Kasumi-1 (cell line): ENCODE measurements at regions not wholly inside any gene's neighbourhood (a gene's known extent, or its start where the extent isn't known, plus 50 kb on each side); places are given as distances from the start of the nearest gene placed in this dataset.

Source experiments
- DNase-seq, 2 experiments: peaks; one replicate each; lab custom pipeline; 2025; lab: John Stamatoyannopoulos, UW

DNA sequence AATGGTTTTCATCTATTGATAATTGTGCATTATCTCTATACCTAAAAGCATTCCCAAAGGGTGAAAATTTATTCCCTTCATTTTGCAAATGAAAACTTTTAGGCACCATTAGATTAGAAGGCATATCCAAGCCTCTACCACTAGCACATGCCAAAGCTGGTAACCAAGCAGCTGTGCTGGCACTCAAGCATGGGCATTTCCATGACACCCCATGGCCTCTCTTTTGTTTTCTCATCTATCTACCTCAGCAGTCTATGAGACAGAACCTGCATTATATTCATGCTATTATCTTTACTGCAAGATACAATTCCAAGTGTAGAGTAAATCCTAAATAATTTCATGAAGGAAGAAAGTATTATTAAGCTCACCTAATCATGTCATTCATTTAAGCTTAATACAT, 334.3 kb upstream of the LRRC7 start:
- no peak for DNase-seq

DNA sequence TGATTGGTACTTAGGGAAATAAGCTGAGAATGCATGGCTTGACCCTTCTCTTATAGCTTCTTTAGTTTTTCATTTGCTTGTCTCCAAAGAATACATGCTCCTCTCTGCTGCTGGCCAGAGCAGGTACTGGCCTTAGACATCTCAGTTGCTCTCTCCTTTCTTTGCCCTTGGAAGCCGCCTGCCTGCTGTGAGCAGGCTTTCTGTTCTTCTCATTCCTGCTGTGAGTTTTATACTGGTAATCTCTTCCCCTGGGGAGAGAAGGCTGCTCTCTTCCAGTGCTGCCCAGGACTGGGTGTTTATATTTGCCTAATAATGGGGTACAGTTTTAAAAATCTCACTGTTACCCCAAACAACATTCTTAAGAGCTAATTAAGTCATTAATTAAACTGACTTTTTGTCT, 323.5 kb upstream of the LRRC7 start:
- no peak for DNase-seq

DNA sequence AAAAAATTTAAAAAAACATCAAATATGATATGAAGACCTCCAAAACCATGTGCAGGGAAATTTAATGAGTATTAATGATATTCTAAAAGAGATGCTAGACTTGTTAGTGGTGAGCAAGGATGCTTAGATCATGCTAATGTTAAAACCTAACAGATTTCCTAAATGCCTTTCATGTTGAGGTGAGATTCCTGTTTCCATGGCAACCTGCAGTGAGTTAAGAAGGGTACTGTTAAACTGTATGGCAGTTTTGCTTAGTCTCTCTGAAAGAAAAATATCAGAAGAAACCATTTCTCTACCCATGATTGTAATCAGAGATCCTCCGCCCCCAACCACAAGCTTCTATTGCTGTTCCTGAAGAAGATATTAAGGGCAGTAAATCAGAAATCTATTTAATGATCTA, 321.6 kb upstream of the LRRC7 start:
- DNase-seq = no peak

DNA sequence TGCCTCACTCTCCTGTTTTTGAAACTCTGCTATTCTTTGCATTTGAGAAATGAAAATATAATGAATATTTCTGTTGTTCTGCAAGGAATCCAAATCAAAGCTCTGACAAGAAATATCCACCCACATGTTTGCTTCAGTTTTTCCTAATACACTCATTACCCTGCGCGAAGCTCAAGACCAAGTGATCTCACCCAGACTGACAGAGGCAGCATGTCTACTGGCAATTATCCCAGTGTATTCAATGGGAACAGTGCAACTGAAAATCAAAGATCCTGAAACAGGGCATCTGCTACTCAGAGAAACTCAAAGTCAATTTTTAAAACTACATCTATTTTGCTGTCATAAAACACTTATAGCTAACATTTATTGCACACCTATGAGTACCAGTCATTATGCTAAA, 321.0 kb upstream of the LRRC7 start:
- no peak for DNase-seq

DNA sequence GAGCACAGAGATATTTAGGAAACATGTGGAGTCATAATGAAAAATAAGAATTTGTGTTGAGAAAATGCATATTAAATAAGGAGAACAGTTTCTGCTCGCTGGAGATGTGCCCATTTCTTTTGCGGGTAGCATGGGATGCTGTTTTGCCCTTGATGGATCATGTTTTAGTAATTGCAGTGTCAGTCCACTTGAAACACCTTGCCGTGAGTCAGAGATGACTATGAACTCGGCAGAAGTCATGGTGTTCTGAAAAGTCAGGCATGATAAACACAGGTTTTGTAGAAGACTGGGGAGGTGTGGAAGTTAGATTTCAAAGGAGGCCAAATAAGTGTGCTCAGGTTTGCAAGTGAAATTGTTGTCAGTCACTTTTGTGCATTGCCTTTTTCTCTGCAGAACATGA, 315.0 kb upstream of the LRRC7 start:
- no peak for DNase-seq

DNA sequence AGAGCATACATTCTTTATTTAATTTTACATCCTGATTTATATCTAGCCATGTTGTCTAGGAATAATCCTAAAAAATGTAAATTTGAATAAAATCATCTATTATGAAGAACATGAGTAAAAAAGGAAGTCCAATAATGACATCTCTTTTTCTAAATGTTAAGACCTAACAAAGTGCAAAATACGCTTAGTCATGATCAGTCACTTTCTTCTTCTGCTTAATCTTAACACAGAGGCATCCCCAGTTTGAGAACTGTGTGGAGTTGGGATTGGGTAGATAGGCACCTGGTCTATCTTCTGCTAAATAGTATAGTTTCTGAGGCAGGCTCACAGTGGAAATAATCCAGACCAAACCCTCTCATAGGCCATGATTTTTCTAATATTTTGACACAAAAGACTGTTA, 311.7 kb upstream of the LRRC7 start:
- DNase-seq = no peak

DNA sequence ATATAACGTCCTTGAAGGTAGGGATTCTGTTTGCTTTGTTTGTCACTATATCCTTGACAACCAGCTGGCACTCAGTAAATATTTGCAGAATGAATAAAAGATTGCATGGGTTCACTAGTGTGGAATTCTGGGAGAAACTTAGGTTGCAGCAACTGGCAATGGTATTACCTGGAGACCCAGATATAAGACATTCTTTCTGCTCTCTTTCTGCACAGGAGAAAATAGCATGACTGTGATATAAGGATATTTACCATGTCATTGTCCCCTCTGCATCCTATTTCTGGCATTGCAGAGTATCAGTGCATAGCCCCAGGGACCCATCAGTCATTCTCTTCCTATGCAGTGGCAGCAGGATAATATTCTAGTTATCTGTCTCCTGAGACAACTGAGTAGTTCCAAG, 308.9 kb upstream of the LRRC7 start:
- no peak for DNase-seq

DNA sequence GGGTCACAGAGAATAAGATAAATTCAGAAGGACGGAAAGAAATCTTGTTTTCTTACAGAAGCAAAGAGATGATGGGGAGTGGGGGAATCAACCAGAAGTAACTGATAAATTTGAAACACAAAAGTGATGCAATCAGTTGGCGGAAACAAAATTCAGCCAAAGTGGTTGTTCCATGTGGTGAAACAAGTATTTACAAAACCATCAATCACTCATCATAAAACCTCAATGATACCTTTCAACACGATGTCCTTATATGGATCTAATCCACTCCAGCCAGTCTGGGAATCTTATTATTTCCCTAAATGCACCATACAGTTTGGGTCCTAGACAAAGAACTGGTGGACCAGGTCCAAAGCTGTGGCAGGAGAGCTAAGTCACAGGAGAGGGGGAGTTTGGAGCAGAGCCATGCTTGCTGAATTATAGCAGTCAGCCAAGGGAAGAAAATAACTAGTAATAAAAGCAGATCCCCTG, 303.8 kb upstream of the LRRC7 start:
- no peak for DNase-seq

DNA sequence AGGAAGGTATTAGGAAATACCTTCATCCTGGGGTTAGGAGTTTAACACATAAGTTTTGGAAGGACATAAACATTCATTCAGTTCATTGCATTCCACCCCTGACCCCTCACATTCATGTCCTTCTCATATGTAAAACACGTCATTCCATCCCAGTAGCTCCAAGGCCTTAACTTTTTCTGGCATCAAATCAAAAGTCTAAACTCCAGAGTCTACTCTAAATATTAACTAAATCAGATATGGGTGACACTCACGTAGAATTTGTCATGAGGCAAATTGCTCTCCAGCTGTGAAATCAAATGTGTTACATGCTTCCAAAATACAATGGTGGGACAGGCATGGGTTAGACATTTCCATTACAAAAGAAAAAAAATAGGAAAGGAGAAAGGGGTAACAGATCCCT, 298.2 kb upstream of the LRRC7 start:
- DNase-seq = no peak

DNA sequence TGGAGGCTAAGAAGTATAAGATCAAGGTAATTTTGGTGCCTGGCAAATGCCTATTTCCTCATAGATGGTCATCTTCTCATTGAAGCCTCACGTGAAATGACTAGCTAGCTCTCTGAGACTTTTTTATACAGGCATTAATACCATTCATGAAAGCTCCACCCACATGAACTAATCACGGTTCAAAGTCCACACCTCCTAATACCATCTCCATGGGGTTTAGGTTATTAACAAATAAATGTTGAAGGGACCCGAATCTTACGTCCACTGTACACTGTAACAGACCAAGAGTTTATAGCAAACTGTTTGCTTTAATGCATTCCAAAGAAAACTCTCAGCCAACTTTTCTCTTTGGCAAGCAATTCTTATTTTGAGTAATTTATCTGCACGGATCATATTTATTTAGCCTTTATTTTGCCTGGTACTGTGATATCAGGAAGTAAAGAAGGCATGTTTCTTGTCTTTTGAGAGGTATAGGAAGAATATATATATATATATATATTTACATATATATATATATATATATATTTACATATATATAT, 296.1 kb upstream of the LRRC7 start:
- no peak for DNase-seq

DNA sequence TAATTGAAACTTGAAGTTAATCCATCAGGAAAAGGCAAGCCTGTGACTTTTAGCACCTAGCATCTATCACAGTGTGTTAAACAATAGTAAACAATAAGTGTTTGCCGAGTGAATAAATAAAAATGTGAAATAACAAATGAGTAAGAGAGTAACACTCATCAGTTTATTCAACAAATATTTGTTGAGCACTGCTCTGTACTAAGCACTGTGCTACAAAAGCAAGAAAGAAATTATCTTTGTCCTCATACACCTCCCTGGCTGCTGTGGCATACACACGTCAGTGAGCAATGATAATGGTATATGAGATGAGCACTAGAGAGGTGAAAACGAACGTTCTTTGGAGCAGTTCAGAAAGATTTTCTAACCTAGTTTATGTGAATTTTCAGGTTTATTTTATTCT, 295.0 kb upstream of the LRRC7 start:
- no peak for DNase-seq

DNA sequence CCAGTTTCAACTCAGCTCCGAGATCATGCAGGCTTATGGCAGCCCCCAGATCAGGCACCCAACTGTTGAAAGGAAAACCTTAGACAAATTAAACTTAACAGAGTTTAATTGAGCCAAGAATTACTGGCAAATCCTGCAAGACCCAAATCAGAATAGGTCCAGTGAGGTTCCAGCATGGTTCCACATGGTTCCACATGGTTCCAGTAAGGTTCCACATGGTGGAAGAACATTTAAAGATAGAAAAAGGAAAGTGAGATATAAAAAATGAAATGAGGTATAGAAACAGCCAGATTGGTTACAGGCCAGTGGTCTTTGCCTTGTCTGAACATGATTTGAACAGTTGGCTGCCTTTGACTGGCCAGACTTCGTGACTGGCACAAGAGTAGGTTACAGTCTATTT, 288.8 kb upstream of the LRRC7 start:
- DNase-seq = no peak

DNA sequence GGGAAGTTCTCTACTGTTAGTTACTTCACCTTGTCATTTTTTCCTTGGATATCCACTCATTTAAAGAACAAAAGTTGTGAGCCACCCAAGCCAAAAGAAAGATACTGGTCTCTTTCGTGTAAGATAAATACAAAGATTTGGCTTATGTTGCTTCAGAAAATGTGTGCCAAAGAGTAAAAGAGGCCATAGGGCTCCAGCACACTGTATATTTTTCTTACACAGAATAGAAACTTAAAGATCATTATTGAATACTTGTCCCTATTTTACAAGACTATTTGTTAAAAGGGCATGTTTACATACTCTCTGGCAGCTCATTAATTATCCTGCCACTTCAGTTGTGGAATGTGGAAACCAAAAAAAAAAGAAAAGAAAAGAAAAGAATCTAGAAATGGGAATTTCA, 284.2 kb upstream of the LRRC7 start:
- no peak for DNase-seq

DNA sequence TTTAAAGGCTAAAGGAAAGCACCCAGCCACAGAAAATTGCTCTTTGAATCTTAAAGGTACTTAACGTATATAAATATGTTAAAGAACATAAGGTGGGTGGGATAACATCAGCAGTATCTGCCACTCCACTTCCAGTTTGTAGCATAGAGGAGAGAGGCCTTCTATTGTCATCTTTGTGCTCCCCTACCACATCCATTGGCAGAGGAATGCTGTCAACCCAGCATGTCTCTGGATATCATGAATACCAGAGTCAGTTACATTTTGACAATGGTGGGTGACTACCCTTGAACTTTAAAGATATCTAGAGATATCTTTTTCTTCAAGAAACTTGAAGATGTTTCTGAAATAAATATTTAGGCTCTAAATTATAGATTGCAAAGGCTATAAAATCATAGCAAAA, 283.2 kb upstream of the LRRC7 start:
- no peak for DNase-seq

DNA sequence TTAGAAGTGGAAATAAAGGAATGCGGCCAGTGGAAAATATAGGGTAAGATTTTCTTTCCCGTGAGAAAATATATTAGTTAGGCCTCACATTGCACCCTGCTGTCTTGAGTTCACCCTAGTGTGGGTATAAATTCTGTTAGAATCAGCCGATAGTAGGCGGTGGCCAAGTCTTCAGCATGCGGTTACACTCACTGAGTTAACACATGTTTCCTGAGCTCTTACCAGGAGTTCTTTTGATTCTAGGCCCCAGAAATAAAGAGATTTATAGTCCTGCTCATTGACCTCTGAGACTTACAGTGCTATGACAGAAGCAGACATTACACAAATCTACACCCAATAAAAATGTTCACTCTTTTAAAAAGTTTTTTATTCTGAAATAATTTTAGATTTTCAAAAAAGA, 279.3 kb upstream of the LRRC7 start:
- DNase-seq = no peak

DNA sequence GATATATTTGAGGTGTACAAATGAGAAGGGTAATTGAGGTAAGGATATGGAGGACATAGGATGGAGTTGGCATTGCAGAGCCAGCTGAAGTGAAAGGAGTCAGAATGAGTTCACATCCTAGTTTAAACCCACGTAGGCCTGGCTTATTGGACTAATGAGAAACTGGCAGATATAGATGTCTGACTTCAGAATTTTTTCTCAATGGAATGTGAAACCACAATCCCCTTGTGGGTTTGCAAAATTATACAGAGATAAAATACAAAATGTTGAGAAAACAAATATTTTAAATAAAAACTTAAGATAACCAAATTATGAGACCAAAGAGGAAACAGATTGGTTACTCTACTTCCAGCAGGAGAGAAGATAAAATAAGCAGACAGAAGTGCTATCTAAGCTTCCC, 277.4 kb upstream of the LRRC7 start:
- no peak for DNase-seq

DNA sequence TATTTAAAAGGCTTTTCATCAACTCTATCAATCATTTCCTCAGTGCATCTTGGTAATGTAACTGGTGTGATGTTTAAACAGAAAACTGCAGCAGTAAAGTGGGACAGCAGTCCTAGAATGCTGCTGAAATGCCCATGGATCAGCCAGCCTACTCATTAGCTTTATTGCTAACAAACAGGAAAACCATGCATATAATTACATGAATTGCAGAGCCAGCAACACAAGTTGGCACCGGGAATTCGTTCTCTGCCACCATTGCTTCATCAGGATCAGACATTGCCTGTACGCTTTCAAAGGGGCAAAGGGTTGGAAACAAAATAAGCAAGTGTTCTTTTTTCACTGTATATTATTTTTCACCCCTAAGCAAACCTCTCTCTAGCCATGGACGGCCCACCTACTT, 276.2 kb upstream of the LRRC7 start:
- no peak for DNase-seq

DNA sequence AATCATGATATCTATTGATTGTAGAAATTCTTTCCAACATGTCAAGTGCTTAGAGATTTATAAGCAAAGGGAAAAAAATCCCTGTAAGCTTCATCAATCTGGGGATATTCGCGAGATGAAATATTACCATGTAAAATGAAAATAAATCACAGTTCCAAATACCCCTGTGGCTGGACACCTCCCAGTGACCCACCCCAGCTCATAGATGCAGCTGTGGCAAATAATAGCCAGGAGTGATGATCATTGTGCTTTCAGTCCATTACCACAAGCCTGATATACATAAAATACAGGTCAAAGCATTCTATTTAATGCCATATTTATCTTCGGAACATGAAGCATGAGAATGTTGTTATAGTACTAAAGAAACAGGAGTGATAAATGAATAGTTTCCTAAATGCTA, 274.9 kb upstream of the LRRC7 start:
- DNase-seq = no peak

DNA sequence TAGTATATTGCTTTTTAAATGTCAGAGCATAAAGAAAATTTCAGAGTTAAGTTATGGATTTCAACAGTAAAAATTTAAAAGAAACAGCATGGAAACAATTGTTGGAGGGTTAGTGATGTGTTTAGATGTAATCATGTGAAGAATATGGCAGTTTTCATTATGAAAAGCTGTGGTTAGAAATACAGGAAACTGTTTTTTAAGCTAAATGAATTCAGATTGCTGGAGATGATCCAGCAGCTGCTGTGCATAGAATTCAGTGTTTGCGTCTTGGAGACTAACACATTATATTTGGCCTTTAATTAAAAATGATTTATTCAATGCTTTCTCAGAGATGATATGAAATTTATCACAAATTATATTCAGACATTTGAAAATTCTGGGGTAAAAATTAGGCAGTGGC, 273.6 kb upstream of the LRRC7 start:
- DNase-seq = peak; percentile 21 to 39

DNA sequence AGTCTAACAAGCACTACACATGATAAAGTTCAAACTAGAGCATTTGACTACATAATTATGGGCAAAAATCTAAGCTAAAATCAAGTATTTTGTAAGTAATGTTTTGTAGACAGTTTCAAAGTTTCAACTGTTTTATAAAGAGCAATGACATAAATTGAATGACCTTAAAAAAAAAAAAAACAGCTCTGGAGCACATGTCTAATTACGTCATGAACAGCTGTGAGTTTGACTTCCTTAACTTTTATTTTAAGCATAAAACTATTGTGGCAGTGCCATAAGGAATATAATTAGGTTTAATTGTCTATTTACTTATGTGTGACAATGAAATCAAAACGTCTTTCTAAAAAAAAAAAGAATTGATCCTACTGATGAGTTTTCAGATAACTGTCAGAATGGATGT, 272.5 kb upstream of the LRRC7 start:
- DNase-seq = peak; percentile 5 to 6

DNA sequence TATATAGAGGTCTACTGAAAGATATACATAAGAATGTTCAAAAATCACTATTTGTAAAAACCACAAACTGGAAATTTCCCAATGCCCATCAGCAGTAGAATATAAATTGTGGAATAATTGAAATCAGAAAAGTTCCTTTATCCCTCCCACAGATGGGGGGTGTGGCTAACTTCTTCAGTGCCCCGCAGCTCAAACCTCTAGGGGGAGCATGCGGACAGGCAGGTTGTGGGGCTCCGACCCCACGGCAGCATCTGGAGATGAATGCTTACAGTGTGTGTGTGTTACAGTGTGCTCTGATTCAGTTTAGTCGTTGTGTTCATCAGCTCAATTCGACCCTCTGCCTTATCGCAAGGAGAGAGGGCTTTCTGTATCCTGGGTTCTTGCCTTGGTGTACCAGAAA, 262.1 kb upstream of the LRRC7 start:
- DNase-seq = no peak

DNA sequence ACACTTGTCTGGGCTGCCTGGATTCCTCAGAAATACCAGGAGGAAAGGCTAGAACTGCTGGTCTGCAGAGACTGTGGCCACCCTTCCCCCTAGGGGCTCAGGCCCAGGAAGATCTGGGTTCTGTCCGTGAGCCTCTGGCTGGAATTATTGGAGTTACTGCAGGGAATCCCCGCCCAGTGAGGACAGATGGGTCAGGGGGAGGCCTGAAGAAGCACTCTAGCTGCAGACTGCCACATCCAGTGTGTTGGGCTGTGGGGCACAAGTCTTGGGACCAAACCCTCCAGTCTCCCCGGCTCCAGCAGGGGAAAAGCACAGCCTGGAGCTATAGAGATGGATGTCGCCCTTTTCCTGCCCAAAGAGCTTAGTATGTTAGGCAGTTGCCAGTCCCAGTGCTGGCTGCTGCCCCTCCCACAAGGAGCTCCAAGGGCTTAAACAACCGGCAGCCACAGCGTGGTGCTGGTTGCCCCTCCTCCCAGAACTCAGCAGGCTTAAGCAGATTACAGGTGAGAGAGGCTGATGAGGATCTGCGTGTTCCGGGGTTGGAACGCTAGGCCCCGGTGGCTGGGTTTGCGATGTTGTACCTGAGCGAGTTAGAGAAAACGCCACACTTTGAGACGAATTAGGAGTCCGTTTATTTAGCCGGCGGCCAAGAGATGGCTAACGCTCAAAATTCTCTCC, 255.5 kb upstream of the LRRC7 start:
- DNase-seq = no peak

DNA sequence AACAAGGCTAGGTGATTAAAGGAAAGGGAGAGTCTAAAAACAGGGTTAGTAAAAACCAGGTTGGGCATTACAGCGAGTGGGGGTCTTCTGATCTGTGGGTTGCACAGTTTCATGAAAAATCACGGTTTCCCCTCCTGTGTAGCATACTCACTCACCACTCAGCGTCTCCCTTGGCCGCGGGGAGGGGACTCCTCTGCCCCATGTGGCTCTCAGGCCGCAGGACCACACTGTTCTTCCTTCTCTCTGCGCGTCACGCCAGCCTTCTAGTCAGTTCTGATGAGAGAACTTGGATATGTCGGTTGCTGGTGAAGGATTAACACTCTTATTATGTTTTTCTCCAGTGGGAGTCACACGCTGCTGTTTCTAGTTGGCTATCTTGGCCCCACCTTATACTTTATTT, 254.6 kb upstream of the LRRC7 start:
- DNase-seq = no peak

DNA sequence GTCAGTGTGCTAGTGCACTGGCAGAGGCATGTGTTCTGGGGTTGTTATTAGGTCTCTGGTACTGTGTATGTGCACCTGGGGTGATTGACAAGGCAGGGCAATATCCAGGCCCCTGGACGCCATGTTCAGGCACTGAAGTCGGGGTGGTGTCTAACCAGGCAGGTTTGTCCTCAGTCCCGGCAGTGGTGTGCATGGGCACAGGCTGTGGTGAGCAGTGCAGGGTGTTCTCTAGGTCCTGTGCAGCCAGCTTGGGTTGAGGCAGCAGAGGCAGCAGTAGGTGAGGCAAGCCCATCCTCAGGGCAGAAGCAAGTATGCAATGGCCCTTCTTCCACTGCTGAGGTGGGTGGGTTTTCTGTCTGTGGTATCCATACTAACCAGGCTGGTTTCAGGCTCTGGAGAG, 252.3 kb upstream of the LRRC7 start:
- no peak for DNase-seq
